Large intestine (tissue), 3 donors: ENCODE measurements at regions not wholly inside any gene's neighbourhood (a gene's known extent, or its start where the extent isn't known, plus 50 kb on each side); places are given as distances from the start of the nearest gene placed in this dataset.

ENCODE experiments used
- DNase-seq, 2 donors: peaks; one replicate each; pipeline versions ENCODE4 v3.0.0 to v3.0.0-alpha.2; 2013
- H3K27ac ChIP-seq: one replicate; pipeline ENCODE4 v1.5.1; 2013; ENCODE audit warnings: low read length
- H3K27me3 ChIP-seq: 2 replicates; pipeline ENCODE4 v1.6.1; 2013; ENCODE audit warnings: low read length; ENCODE audit not compliant: control insufficient read depth, insufficient read depth
- H3K36me3 ChIP-seq: 2 replicates; pipeline ENCODE4 v1.6.1; 2013; ENCODE audit warnings: low read length; ENCODE audit not compliant: control insufficient read depth, insufficient read depth
- H3K4me1 ChIP-seq: one replicate; pipeline ENCODE4 v1.6.1; 2013; ENCODE audit warnings: low read length; ENCODE audit not compliant: control insufficient read depth, insufficient read depth
- H3K4me3 ChIP-seq: one replicate; pipeline ENCODE4 v1.5.1; 2013; ENCODE audit warnings: low read length
- H3K9me3 ChIP-seq: one replicate; pipeline ENCODE4 v1.6.1; 2013; ENCODE audit warnings: mild to moderate bottlenecking, low read depth, low read length, moderate library complexity; ENCODE audit not compliant: control insufficient read depth
- WGBS: methylation state at CpG from one replicate; pipeline ENCODE4 v1.1.5; 2013; ENCODE audit warnings: low lambda C conversion rate; ENCODE audit not compliant: insufficient coverage; 5-methylcytosine and 5-hydroxymethylcytosine counted together

DNA sequence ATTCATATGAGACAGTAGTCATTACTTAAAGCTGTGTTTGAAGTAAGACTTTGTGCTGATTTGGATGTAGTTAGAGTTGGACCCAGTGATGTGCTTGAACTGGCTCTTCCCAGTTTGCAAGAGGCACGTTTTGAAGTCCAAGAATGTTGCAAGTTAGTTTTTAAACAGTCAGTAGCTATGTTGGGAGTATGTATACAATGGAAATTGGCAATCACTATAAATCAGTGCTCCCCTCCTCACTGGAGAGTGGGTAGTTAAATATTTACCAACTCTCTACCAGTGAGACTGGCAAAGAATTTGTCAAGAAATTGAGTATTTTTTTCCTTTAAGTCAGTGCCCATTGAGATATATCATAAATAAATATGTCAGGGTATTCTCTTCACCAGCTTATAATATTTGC, 191.9 kb upstream of the SPRY1 start:
- DNase-seq, result no peak
- Histone ChIP-seq H3K4me1 (no peaks in the 10 kb centered on the region), H3K4me3 (no peak overlapping the region), H3K36me3 (no peaks in the 10 kb centered on the region), H3K27ac (no peak overlapping the region), H3K9me3 (no peaks in the 10 kb centered on the region), H3K27me3 (no peaks in the 10 kb centered on the region)
- no CpG with 5 or more reads among the region's 1 CpG for WGBS

DNA sequence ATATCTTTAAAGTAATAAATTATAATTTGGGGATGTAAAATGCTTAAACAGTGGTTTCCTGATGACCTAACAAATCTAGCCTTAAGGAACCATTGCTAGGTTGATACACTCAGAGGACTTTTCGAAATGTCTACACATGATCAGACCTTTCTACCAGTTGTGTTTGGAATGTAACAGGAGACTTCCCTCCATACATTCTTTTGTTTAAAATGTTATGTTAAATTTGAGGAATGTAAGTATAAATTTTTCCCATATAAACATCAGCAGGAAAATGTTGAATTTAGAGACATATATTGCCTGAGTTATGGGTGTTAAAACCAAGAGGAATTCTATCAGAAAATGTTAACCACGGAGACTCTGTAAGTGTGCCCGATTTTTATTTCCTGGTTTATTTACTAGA, 190.6 kb upstream of the SPRY1 start:
- Histone ChIP-seq H3K4me1 (no peaks in the 10 kb centered on the region), H3K4me3 (no peak overlapping the region), H3K27me3 (no peaks in the 10 kb centered on the region), H3K36me3 (no peaks in the 10 kb centered on the region), H3K27ac (no peak overlapping the region), H3K9me3 (no peaks in the 10 kb centered on the region)
- DNase-seq, result no peak
- WGBS, result 94% methylated on average over 2 of the region's 3 CpGs

DNA sequence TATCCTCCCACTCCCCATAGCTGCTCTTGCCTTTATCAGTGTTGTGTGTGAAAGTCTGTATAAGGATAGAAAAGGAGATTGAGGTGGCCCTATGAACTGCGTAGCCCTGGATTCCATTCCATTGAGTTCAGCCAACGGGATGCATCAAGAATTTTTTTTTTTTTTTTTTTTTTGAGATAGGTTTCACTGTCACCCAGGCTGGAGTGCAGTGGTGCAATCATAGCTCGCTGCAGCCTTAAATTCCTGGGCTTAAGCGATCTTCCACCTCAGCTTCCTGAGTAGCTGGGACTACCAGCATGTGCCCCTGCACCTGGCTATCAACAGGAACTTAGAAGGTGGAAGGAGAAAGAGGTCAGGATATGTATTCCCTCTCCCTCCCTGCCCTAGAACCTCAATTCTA, 187.2 kb upstream of the SPRY1 start:
- Histone ChIP-seq H3K4me3 (no peak overlapping the region), H3K4me1 (no peaks in the 10 kb centered on the region), H3K27ac (no peak overlapping the region), H3K9me3 (no peaks in the 10 kb centered on the region), H3K27me3 (no peaks in the 10 kb centered on the region), H3K36me3 (no peaks in the 10 kb centered on the region)
- WGBS, result no CpG with 5 or more reads among the region's 4 CpGs
- no peak for DNase-seq

DNA sequence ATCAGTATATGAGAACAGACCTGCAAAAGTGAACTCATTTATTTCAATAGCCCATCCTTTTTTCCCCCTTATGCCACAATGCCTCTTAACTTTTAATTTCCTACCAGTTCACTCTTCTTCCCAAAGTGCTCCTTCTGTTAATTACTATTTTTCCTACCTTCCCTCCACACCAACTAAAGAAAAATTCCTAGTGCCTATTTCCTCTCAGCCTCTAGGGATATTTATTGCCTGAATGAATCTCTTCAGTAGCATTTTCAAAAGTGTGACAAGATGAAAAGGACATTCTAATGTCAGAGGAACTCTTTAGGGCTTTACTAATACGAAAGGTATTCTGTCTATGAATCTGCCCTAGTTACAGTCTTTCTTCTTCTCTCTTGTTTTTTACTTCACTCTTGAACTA, 181.1 kb upstream of the SPRY1 start:
- Histone ChIP-seq H3K27ac (no peak overlapping the region), H3K4me3 (no peak overlapping the region), H3K27me3 (no peaks in the 10 kb centered on the region), H3K9me3 (no peaks in the 10 kb centered on the region), H3K36me3 (no peaks in the 10 kb centered on the region), H3K4me1 (no peaks in the 10 kb centered on the region)
- no peak for DNase-seq
- WGBS, result 80% methylated on average over 1 of the region's 1 CpG

DNA sequence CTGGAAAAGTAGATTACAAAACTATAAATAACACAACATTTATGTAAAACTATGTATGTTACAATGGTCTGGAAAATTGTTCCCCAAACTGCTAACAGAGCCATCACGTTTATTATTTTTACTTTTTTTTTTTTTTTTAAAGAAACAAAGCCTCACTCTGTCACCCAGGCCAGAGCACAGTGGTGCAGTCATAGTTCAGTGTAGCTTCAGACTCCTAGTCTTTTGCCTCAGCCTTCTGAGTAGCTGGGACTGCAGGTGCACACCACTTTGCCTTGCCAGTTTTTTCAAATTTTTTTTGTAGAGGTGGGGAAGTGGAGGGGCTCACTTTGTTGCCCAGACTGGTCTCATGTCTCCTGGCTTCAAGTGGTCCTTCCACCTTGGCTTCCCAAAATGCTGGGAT, 180.1 kb upstream of the SPRY1 start:
- no peaks in the 10 kb centered on the region for H3K36me3 ChIP-seq
- no peak for DNase-seq
- 57% methylated on average over 1 of the region's 1 CpG for WGBS

DNA sequence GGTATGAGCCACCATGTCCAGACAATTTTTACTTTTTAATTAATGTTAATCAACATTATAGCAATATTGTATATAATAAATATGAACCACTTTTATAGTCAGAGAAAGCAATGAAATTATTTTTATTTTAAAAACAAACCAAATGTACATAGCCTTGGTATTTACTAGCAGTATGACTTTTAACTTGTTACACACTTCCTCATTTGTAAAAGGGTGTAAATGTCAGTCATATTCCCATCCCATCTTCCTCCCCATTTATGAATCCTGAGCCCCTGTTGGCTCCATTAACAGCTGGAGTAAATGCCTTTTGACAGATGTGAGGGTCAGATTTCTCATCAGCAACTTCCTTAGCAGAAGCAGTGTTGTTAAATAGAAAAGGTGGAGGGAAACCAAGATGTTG, 179.6 kb upstream of the SPRY1 start:
- no peaks in the 10 kb centered on the region for H3K27me3 ChIP-seq
- H3K9me3 ChIP-seq, result no peaks in the 10 kb centered on the region
- H3K27ac ChIP-seq, result no peak overlapping the region
- H3K36me3 ChIP-seq, result no peaks in the 10 kb centered on the region
- H3K4me1 ChIP-seq, result no peaks in the 10 kb centered on the region
- DNase-seq, result no peak
- no peak overlapping the region for H3K4me3 ChIP-seq

More for the DNA sequence above, 180.1 kb upstream of the SPRY1 start:
- H3K4me1 ChIP-seq, result no peaks in the 10 kb centered on the region
- no peaks in the 10 kb centered on the region for H3K9me3 ChIP-seq
- H3K27ac ChIP-seq, result no peak overlapping the region
- no peak overlapping the region for H3K4me3 ChIP-seq
- no peaks in the 10 kb centered on the region for H3K27me3 ChIP-seq

DNA sequence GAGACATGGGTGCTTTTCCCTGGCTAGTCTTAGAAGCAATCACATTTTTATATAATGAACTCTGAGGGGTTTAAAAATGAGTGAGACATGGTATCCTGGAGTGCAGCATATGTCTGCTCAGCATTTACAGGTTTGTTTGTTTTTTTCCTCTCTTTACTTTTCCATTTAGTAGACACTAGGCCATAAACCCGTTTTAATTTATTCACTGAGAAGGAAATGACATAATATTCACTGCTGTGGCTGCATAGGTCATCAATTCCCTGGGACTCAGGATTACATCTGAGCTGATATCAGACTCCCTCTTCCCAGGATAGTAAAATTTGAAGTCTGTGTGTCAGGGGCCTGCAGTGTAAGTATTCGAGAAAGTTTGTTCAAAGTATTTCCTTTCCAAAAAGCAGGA, 178.9 kb upstream of the SPRY1 start:
- Histone ChIP-seq H3K36me3 (no peaks in the 10 kb centered on the region), H3K4me1 (no peaks in the 10 kb centered on the region), H3K27me3 (no peaks in the 10 kb centered on the region), H3K9me3 (no peaks in the 10 kb centered on the region), H3K27ac (no peak overlapping the region), H3K4me3 (no peak overlapping the region)
- DNase-seq, result peak in 1 of 2 donors; percentile 39
- 70% methylated on average over 1 of the region's 2 CpGs for WGBS

DNA sequence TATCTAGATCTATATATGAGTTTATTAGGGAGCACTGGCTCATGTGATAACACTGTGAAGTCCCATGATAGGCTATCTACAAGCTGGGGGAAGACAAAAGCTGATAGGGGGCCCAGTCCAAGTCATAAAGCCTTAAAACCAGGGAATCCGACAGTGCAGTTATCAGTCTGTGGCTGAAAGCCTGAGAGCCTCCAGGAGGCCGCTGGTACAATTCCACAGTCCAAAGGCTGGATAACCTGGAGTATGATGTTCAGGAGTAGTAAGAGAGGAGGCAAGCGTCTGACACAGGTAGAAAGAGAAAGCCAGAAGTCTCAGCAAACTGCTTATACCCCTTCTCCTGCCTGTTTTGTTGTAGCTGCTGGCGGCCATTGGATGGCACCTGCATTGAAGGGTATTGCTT, 177.6 kb upstream of the SPRY1 start:
- Histone ChIP-seq H3K27me3 (no peaks in the 10 kb centered on the region), H3K27ac (peak overlapping the region; percentile 75), H3K36me3 (no peaks in the 10 kb centered on the region), H3K4me1 (no peaks in the 10 kb centered on the region), H3K4me3 (peak overlapping the region; percentile 10), H3K9me3 (no peaks in the 10 kb centered on the region)
- peak; percentile 71 to 86 for DNase-seq
- no CpG with 5 or more reads among the region's 4 CpGs for WGBS

DNA sequence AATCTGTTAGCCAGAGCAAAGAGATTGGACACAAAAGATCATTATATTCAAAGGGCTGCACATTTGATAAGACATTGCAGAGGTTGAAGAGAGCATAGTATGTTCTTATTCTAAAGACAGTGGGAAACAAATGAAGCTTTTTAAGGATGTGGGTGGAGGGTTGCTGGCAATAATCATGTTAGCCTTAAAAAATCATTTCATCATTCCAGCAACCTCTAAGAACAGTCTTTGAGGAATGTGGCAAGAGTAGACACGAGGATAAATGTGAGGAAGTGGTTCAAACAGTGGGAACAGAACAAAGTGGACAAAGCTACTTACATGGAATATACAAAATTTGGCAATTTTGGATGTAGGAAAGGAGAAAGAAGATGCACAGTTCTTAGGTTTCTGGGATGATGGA, 167.3 kb upstream of the SPRY1 start:
- no peak overlapping the region for H3K4me3 ChIP-seq
- no peaks in the 10 kb centered on the region for H3K27me3 ChIP-seq
- H3K4me1 ChIP-seq, result no peaks in the 10 kb centered on the region
- no peaks in the 10 kb centered on the region for H3K9me3 ChIP-seq
- 89% methylated on average over 1 of the region's 1 CpG for WGBS
- no peaks in the 10 kb centered on the region for H3K36me3 ChIP-seq
- DNase-seq, result no peak
- no peak overlapping the region for H3K27ac ChIP-seq

DNA sequence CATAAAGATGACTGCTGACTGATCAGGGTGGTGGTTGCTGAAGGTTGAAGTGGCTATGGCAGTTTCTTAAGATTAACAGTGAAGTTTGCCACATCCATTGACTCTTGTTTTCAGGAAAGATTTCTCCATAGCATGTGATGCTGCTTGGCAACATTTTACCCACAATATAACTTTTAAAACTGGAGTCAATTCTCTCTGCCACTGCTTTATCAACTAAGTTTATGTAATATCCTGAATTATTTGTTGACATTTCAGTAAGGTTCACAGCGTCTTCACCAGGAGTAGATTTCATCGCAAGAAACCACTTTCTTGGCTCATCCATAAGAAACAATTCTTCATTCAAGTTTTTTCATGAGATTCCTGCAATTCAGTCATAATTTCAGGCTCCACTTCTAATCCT, 166.5 kb upstream of the SPRY1 start:
- H3K27ac ChIP-seq, result no peak overlapping the region
- no peaks in the 10 kb centered on the region for H3K27me3 ChIP-seq
- no peak for DNase-seq
- H3K4me1 ChIP-seq, result no peaks in the 10 kb centered on the region
- no peak overlapping the region for H3K4me3 ChIP-seq
- H3K9me3 ChIP-seq, result no peaks in the 10 kb centered on the region
- WGBS, result 75% methylated on average over 2 of the region's 2 CpGs
- no peaks in the 10 kb centered on the region for H3K36me3 ChIP-seq

DNA sequence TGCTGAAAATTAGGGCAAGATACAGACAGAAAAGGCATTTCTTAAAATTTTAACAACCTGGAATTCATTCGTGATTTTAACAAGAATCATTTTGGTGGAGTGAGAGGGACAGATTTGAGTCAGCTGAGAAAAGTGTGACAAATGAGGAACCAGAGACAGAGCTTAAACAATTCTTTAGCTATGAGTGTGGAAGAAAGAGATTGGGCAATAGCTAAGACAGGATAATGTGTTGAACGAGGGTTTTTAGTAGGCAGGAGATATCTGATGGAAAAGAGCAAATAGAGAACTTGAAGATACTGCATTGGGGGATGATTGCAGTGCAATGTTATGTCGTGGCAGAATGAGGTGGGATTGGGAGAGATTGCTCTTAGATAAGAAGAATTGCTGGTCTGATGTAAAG, 164.2 kb upstream of the SPRY1 start:
- Histone ChIP-seq H3K4me3 (no peak overlapping the region), H3K27me3 (no peaks in the 10 kb centered on the region), H3K36me3 (no peaks in the 10 kb centered on the region), H3K9me3 (no peaks in the 10 kb centered on the region), H3K4me1 (no peaks in the 10 kb centered on the region), H3K27ac (no peak overlapping the region)
- WGBS, result 42% methylated on average over 3 of the region's 3 CpGs
- DNase-seq, result no peak
